Skeletal muscle tissue (tissue), 3 donors: ENCODE measurements at regions not wholly inside any gene's neighbourhood (a gene's known extent, or its start where the extent isn't known, plus 50 kb on each side); places are given as distances from the start of the nearest gene placed in this dataset.

ENCODE experiments used
- H3K27ac ChIP-seq: one replicate; pipeline ENCODE4 v1.7.0; 2013; ENCODE audit warnings: mild to moderate bottlenecking, low read depth, low read length, inconsistent platforms
- H3K27me3 ChIP-seq, 3 donors: one replicate each; pipeline ENCODE4 v1.7.0; 2013; ENCODE audit warnings: low read length in 3 of 3; ENCODE audit not compliant: control insufficient read depth in 3 of 3, insufficient read depth in 3 of 3
- H3K36me3 ChIP-seq, 3 donors: one replicate each; pipeline ENCODE4 v1.7.0; 2013; ENCODE audit warnings: low read length in 3 of 3; ENCODE audit not compliant: control insufficient read depth in 3 of 3, insufficient read depth in 3 of 3
- H3K4me1 ChIP-seq, 3 donors: one replicate each; pipeline ENCODE4 v1.7.0; 2013; ENCODE audit warnings: low read length in 3 of 3, mild to moderate bottlenecking in 3 of 3; ENCODE audit not compliant: control insufficient read depth in 3 of 3, insufficient read depth in 3 of 3
- H3K4me3 ChIP-seq, 3 donors: one replicate each; pipeline ENCODE4 v1.7.0; 2013; ENCODE audit warnings: low read length in 3 of 3
- H3K9ac ChIP-seq, 3 donors: one replicate each; pipeline ENCODE4 v1.7.0; 2013; ENCODE audit warnings: low read length in 3 of 3, mild to moderate bottlenecking in 3 of 3, moderate library complexity in 2 of 3, low read depth in 1 of 3
- H3K9me3 ChIP-seq, 3 donors: one replicate each; pipeline ENCODE4 v1.7.0; 2013; ENCODE audit warnings: low read length in 3 of 3; ENCODE audit not compliant: control insufficient read depth in 3 of 3
- donor health status: Osteomylitis.

GRCh38 chr1:208324005-208324404, 79.8 kb upstream of the PLXNA2 start:
- H3K27ac ChIP-seq: no peak overlapping the region
- H3K4me3 ChIP-seq: no peak overlapping the region
- H3K9ac ChIP-seq: no peak overlapping the region
- no peaks in the 10 kb centered on the region for H3K4me1 ChIP-seq
- H3K9me3 ChIP-seq: no peaks in the 10 kb centered on the region
- H3K27me3 ChIP-seq: peaks cover 0 to 4% (median 0%) of the 10 kb centered on the region in 3 donors
- no peaks in the 10 kb centered on the region for H3K36me3 ChIP-seq

DNA sequence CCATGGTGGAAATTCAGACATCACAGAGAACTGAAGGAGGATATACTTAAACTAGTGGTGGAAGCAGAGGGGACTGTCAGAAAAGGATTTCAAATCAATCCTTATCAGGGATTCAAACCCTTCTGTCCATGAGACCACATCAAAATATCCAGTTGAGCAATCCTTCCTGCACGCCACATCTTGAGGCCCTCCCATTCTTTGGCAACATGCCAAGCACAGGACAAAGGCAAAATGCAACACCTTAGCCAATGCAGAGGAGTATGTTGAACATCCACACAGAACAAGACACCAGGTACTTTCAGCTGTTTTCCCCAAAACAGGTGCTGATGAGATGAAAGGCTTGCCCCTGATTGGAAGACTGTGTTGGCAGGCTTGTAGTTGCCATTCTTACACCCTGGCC, 81.8 kb upstream of the PLXNA2 start:
- H3K36me3 ChIP-seq: no peaks in the 10 kb centered on the region
- no peaks in the 10 kb centered on the region for H3K27me3 ChIP-seq
- no peak overlapping the region for H3K9ac ChIP-seq
- no peaks in the 10 kb centered on the region for H3K9me3 ChIP-seq
- no peak overlapping the region for H3K4me3 ChIP-seq
- no peaks in the 10 kb centered on the region for H3K4me1 ChIP-seq
- no peak overlapping the region for H3K27ac ChIP-seq

- Histone ChIP-seq H3K27ac (no peak overlapping the region), H3K9me3 (no peaks in the 10 kb centered on the region), H3K9ac (no peak overlapping the region), H3K27me3 (no peaks in the 10 kb centered on the region), H3K4me3 (no peak overlapping the region), H3K36me3 (no peaks in the 10 kb centered on the region), H3K4me1 (no peaks in the 10 kb centered on the region)
These were observed 85.1 kb upstream of the PLXNA2 start for GRCh38 chr1:208329300-208329699.

GRCh38 chr1:208332036-208332773, 88.0 kb upstream of the PLXNA2 start:
- H3K36me3 ChIP-seq: no peaks in the 10 kb centered on the region
- no peak overlapping the region for H3K27ac ChIP-seq
- H3K4me1 ChIP-seq: no peaks in the 10 kb centered on the region
- H3K4me3 ChIP-seq: no peak overlapping the region
- H3K9ac ChIP-seq: no peak overlapping the region
- no peaks in the 10 kb centered on the region for H3K9me3 ChIP-seq
- no peaks in the 10 kb centered on the region for H3K27me3 ChIP-seq

GRCh38 chr1:208332774-208333126, 88.6 kb upstream of the PLXNA2 start:
- H3K4me1 ChIP-seq: no peaks in the 10 kb centered on the region
- no peaks in the 10 kb centered on the region for H3K36me3 ChIP-seq
- H3K27ac ChIP-seq: no peak overlapping the region
- no peak overlapping the region for H3K4me3 ChIP-seq
- H3K27me3 ChIP-seq: no peaks in the 10 kb centered on the region
- no peak overlapping the region for H3K9ac ChIP-seq
- no peaks in the 10 kb centered on the region for H3K9me3 ChIP-seq

GRCh38 chr1:208333676-208334075, 89.5 kb upstream of the PLXNA2 start:
- Histone ChIP-seq H3K4me3 (no peak overlapping the region), H3K9ac (no peak overlapping the region), H3K27me3 (peaks cover 0 to 3% (median 0%) of the 10 kb centered on the region in 3 donors), H3K27ac (no peak overlapping the region), H3K4me1 (no peaks in the 10 kb centered on the region), H3K36me3 (no peaks in the 10 kb centered on the region), H3K9me3 (no peaks in the 10 kb centered on the region)

DNA sequence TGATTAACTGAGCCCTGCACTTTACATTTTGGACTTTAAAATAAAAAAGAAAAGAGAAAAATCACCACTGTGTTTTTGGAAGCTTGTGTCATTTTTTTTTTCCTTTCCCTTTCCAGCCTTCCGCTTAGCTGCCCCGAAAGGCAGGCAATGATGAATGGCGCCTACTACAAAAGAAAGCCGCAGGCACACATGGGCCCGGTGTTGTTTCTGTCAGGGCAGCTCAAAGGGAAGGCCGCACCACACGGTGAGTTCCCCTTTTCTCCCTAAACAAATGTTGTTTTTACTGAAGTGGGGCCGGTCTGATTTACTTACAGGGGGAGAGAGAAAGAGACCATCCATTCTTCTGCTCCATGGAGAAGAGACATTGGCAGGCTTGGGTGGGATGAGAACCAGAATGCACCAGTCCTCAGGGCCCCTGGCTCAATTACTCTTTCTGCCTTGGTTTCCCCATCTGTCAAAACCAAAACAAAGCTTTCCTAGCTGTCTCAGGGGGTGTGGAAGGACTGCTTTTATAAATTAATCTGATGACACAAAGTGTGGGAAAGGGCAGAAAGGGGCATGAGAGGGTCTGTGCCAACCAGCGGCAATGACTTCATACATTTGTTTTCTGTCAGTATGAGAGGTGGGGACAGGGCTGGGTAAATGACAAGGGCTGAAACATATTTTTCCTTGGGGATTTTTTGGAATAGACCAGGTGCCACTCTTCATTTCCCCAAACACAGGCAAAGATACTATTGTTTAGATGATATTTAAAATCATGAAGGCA, 91.4 kb upstream of the PLXNA2 start:
- Histone ChIP-seq H3K9ac (no peak overlapping the region), H3K4me3 (no peak overlapping the region), H3K27me3 (peaks cover 0 to 3% (median 0%) of the 10 kb centered on the region in 3 donors), H3K27ac (no peak overlapping the region), H3K36me3 (no peaks in the 10 kb centered on the region), H3K9me3 (no peaks in the 10 kb centered on the region), H3K4me1 (no peaks in the 10 kb centered on the region)

- H3K27ac ChIP-seq: no peak overlapping the region
- no peaks in the 10 kb centered on the region for H3K36me3 ChIP-seq
- no peaks in the 10 kb centered on the region for H3K4me1 ChIP-seq
- no peak overlapping the region for H3K4me3 ChIP-seq
- H3K9ac ChIP-seq: no peak overlapping the region
- peaks cover 0 to 3% (median 0%) of the 10 kb centered on the region in 3 donors for H3K27me3 ChIP-seq
- no peaks in the 10 kb centered on the region for H3K9me3 ChIP-seq
These were observed 91.9 kb upstream of the PLXNA2 start for GRCh38 chr1:208336137-208336518.

GRCh38 chr1:208339911-208340310, 95.7 kb upstream of the PLXNA2 start:
- Histone ChIP-seq H3K27me3 (peaks cover 0 to 3% (median 0%) of the 10 kb centered on the region in 3 donors), H3K9ac (no peak overlapping the region), H3K4me3 (no peak overlapping the region), H3K4me1 (no peaks in the 10 kb centered on the region), H3K27ac (no peak overlapping the region), H3K9me3 (no peaks in the 10 kb centered on the region), H3K36me3 (no peaks in the 10 kb centered on the region)

DNA sequence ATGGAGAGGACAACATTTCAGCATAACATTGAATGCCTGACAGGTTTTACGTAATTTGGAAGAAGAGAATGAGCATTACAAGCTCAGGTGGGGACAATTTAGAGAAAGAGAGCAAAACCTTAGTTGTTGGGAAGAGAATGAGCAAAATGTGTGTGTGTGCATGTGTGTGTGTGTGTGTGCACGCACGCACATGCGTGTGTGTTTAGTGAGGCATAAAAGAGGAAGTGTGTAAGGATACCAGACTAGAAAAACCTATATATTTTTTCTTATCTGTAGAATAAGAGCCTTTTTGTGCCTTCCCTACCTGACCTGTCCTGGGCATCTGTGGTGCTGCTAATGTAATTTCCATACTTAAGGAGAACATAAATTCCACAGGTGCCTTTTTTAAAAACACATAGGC, 99.0 kb upstream of the PLXNA2 start:
- Histone ChIP-seq H3K4me1 (no peaks in the 10 kb centered on the region), H3K27ac (no peak overlapping the region), H3K27me3 (peaks cover 0 to under 1% (median 0%) of the 10 kb centered on the region in 3 donors), H3K4me3 (no peak overlapping the region), H3K36me3 (no peaks in the 10 kb centered on the region), H3K9me3 (no peaks in the 10 kb centered on the region), H3K9ac (no peak overlapping the region)
